ENCODE measurements at regions not wholly inside any gene's neighbourhood (a gene's known extent, or its start where the extent isn't known, plus 50 kb on each side); places are given as distances from the start of the nearest gene placed in this dataset.

- Histone ChIP-seq H3K4me3 (no peak overlapping the region), H3K36me3 (ENCODE audit: control insufficient read depth, insufficient read depth, low read length) (no peaks in the 10 kb centered on the region), H3K9me1 (ENCODE audit: control insufficient read depth, insufficient read depth, low read length) (no peaks in the 10 kb centered on the region), H3K4me1 (replicated peaks in 1 of 2; ENCODE audit: control insufficient read depth in 2 of 2, insufficient read depth in 2 of 2, low read length in 2 of 2) (no peaks in the 10 kb centered on the region), H2AFZ (ENCODE audit: low read depth, low read length) (no peak overlapping the region), H3K27me3 (ENCODE audit: control insufficient read depth in 2 of 2, insufficient read depth in 2 of 2, low read length in 2 of 2) (peaks cover 0 to 3% of the 10 kb centered on the region in 2 experiments; a peak in 1 of 5 replicates), H3K79me2 (ENCODE audit: control insufficient read depth, insufficient read depth, low read length) (no peaks in the 10 kb centered on the region), H3K9ac (ENCODE audit: insufficient read depth in 1 of 2, low read depth in 2 of 2, low read length in 2 of 2) (no peak overlapping the region), H4K20me1 (replicated peaks; ENCODE audit: control insufficient read depth, insufficient read depth, low read length) (no peaks in the 10 kb centered on the region), H3K27ac (ENCODE audit: extremely low read depth, low read depth, low read length) (no peak overlapping the region), H3K9me3 (replicated peaks; ENCODE audit: control insufficient read depth, insufficient read depth, low read depth, low read length) (no peaks in the 10 kb centered on the region), H3K4me2 (ENCODE audit: insufficient read depth, low read length) (no peak overlapping the region)
- CTCF ChIA-PET (ENCODE audit: low intra/inter-chr PET ratio) = no interaction called here
- no peak for FAIRE-seq
- ATAC-seq = no peak
- WGBS (ENCODE audit: insufficient coverage, low coverage, missing lambda C conversion rate) = 0% methylated on average over 2 of the region's 2 CpGs
- POLR2A ChIA-PET = no interaction called here
- intact Hi-C loops (cut with micrococcal nuclease) (no loop called here), in situ Hi-C loops (cut with MboI) (no loop called here)
- no peak for DNase-seq (ENCODE audit: extremely low read depth in 1 of 4, low spot score in 3 of 4)
- BruUV-seq (replicated peaks) = no TSS peak
- no peak for TF ChIP-seq BCL6 (CRISPR knock-in tag; IDR thresholded peaks at IDR 0.05)
- no peak for TF ChIP-seq DEAF1 (CRISPR knock-in tag; IDR thresholded peaks at IDR 0.05)
- no peak for TF ChIP-seq SPI1 (IDR thresholded peaks at IDR 0.05; ENCODE audit: borderline replicate concordance, low read depth, low read length)
- TF ChIP-seq ZC3H4 (CRISPR knock-in tag; IDR thresholded peaks at IDR 0.05; ENCODE audit: borderline replicate concordance) = no peak
- no peak for TF ChIP-seq GTF2B (IDR thresholded peaks at IDR 0.05; ENCODE audit: extremely low read depth, insufficient read length)
- TF ChIP-seq ZMIZ1 (IDR thresholded peaks at IDR 0.05; ENCODE audit: low read depth in 2 of 2, low read length in 2 of 2) = no peak
- TF ChIP-seq E2F1 (CRISPR knock-in tag; IDR thresholded peaks at IDR 0.05) = no peak
- TF ChIP-seq KLF16 (IDR thresholded peaks at IDR 0.05) = no peak
- no peak for TF ChIP-seq NBN (IDR thresholded peaks at IDR 0.05; ENCODE audit: low read depth)
- no peak for TF ChIP-seq ZNF644 (tag; IDR thresholded peaks at IDR 0.05; ENCODE audit: low read depth)
- no peak for TF ChIP-seq MITF (IDR thresholded peaks at IDR 0.05)
These were observed 828.2 kb downstream of the RNF144A start for GRCh38 chr2:7745369-7745768.

All from K562 (cell line).